ENCODE measurements at regions not wholly inside any gene's neighbourhood (a gene's known extent, or its start where the extent isn't known, plus 50 kb on each side); places are given as distances from the start of the nearest gene placed in this dataset.
A peak's percentile ranks its signal among the peaks of the same experiment; 100 is the strongest.

DNA sequence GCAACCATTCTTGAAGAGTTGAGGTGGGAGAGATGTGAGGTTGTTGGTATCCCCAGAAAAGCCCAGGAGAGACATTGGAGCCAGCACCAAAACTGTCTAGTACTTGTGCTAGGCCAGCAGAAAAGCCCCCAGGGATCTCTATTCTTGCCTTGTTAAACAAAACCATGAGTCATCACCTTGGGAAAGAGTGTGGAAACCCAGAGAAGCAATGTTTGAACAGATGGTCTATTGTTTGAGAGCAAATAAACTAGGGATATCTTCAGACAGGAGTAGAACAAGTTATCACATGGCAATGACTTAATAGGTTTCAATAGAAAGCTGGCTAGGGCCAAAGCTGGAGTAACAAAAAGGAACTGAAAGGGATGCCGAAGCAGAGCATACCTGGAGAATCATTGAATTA lies 195.7 kb upstream of the CASK start:
- peaks cover 8% of the 10 kb centered on the region for H3K9me3 Mint-ChIP-seq
- H3K4me3 Mint-ChIP-seq, result no peak overlapping the region
- H3K27me3 Mint-ChIP-seq (ENCODE audit: low read depth, poor library complexity), result no peaks in the 10 kb centered on the region
- H3K4me1 Mint-ChIP-seq, result no peaks in the 10 kb centered on the region
- TF ChIP-seq, protein P1, sequence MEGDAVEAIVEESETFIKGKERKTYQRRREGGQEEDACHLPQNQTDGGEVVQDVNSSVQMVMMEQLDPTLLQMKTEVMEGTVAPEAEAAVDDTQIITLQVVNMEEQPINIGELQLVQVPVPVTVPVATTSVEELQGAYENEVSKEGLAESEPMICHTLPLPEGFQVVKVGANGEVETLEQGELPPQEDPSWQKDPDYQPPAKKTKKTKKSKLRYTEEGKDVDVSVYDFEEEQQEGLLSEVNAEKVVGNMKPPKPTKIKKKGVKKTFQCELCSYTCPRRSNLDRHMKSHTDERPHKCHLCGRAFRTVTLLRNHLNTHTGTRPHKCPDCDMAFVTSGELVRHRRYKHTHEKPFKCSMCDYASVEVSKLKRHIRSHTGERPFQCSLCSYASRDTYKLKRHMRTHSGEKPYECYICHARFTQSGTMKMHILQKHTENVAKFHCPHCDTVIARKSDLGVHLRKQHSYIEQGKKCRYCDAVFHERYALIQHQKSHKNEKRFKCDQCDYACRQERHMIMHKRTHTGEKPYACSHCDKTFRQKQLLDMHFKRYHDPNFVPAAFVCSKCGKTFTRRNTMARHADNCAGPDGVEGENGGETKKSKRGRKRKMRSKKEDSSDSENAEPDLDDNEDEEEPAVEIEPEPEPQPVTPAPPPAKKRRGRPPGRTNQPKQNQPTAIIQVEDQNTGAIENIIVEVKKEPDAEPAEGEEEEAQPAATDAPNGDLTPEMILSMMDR (IDR thresholded peaks at IDR 0.05), result no peak
- H3K27ac Mint-ChIP-seq, result peak overlapping the region; percentile 5
- no peak for DNase-seq
- peaks cover 8% of the 10 kb centered on the region for H3K36me3 Mint-ChIP-seq (ENCODE audit: low read depth)

DNA sequence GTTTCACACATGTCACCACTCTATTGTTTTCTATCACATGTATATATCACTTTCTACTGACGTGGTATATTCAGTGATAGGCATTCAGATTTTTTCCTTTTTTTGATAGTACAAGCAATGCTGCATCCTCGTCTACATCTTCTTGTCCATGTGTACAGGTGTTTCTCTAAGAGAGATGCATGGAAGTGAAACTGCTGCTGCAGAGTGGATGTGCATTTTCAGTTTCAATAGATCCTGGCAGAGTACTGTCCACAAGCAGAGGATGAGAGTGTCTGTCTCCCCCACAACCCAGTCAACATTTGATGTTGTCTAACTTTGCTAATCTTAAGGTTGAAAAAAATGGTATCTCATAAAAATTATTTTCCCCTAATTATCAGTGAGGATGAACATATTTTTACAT lies 194.0 kb upstream of the CASK start:
- no peaks in the 10 kb centered on the region for H3K4me1 Mint-ChIP-seq
- no peak overlapping the region for H3K4me3 Mint-ChIP-seq
- H3K27ac Mint-ChIP-seq, result no peak overlapping the region
- H3K9me3 Mint-ChIP-seq, result peaks cover 19% of the 10 kb centered on the region
- no peaks in the 10 kb centered on the region for H3K27me3 Mint-ChIP-seq (ENCODE audit: low read depth, poor library complexity)
- no peak for DNase-seq
- H3K36me3 Mint-ChIP-seq (ENCODE audit: low read depth), result peaks cover 7% of the 10 kb centered on the region
- TF ChIP-seq, protein P1 (IDR thresholded peaks at IDR 0.05), result no peak

DNA sequence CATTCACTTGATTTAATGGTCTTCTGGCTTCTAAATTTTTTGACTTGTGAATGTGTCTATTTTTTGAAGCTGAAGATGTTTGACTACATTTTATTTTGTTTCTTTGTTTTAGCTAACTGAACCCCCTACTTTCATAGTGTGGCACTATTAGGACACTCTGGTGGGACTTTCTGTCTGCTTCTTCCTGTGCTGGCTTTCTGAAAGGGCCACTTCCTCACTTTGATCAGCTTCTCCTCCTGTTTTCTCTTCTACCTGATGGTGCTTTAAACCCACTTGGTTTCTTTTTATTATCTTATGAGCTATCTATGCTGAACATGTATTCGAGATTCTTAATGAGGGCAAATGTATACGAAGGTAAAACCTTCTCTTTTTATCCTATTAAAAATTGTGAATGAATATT lies 186.1 kb upstream of the CASK start:
- Mint-ChIP-seq H3K27me3 (ENCODE audit: low read depth, poor library complexity) (peaks cover 3% of the 10 kb centered on the region), H3K9me3 (peaks cover 28% of the 10 kb centered on the region), H3K27ac (peak overlapping the region; percentile 26), H3K4me1 (peaks cover 10% of the 10 kb centered on the region), H3K4me3 (no peak overlapping the region), H3K36me3 (ENCODE audit: low read depth) (peaks cover 6% of the 10 kb centered on the region)
- DNase-seq, result no peak
- TF ChIP-seq, protein P1 (IDR thresholded peaks at IDR 0.05), result no peak

DNA sequence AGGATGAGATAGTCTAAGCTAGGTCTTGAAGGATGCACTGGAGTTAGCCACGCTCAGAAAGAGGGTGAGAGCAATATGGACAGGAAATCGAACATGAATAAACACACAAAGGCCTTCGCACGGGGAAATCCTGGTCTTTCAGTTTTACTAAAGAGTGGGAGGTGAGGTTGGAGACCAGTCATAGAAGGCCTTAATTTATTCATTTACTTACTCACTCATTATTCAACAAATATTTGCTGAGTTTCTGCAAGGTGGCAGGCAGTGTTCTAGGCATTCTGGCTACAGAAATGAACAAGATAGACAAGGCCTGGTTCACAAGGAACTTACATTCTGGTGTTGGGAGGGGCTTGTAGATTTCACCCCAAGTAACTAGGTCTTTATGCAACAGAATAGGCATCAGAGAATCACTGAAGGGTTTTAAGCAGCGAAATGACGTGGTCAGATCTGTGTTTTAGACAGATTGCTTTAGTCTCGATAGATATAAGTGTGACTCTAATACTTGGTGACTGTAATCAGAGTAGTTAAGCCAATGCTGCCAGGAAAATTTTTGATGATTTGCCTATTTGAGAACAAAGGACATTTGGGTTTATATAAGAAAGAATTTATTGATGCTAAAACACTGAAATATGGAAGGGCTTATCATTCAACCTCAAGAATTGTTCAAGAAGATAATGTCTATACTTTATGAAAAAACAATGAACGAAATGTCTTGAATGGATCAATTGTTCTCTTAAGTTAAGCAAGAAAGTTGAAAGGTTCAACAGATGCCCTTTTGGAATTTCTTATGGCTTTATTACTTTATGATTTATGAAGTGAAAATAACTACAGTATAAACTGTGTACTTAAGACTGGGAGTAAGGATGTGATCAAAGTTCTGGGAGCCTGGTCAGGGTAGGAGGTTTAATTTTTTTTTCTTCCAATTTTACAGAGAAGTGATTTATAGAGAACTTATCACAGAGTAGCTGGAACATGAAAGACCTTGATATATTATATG lies 184.4 kb upstream of the CASK start:
- H3K27me3 Mint-ChIP-seq (ENCODE audit: low read depth, poor library complexity), result peaks cover 3% of the 10 kb centered on the region
- no peaks in the 10 kb centered on the region for H3K36me3 Mint-ChIP-seq (ENCODE audit: low read depth)
- H3K4me1 Mint-ChIP-seq, result peaks cover 10% of the 10 kb centered on the region
- no peak overlapping the region for H3K4me3 Mint-ChIP-seq
- H3K9me3 Mint-ChIP-seq, result peaks cover 24% of the 10 kb centered on the region
- no peak for DNase-seq
- H3K27ac Mint-ChIP-seq, result no peak overlapping the region
- TF ChIP-seq, protein P1 (IDR thresholded peaks at IDR 0.05), result no peak

DNA sequence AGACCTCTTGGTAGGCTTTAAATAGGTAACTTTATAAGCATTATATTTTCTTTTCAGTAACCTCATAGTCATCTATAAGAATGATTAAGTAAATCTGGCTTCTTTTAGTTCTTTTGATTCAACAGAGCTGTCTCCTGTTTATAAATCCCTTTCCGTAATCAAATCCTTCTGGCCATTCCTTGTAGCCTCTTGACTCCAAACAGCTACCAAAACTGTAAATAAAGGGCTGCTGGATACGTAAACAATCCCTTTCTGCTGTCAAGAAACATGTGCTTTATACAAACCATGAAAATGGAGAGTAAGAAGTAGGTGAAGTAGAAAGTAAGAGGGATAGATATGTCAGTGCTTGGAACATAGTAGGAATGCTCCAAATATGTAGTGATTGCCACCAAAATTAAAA lies 183.2 kb upstream of the CASK start:
- peaks cover 3% of the 10 kb centered on the region for H3K27me3 Mint-ChIP-seq (ENCODE audit: low read depth, poor library complexity)
- no peak for DNase-seq
- TF ChIP-seq, protein P1 (IDR thresholded peaks at IDR 0.05), result no peak
- no peaks in the 10 kb centered on the region for H3K36me3 Mint-ChIP-seq (ENCODE audit: low read depth)
- peaks cover 19% of the 10 kb centered on the region for H3K9me3 Mint-ChIP-seq
- no peak overlapping the region for H3K4me3 Mint-ChIP-seq
- peaks cover 10% of the 10 kb centered on the region for H3K4me1 Mint-ChIP-seq
- no peak overlapping the region for H3K27ac Mint-ChIP-seq
